H9 (cell line): ENCODE measurements at regions not wholly inside any gene's neighbourhood (a gene's known extent, or its start where the extent isn't known, plus 50 kb on each side); places are given as distances from the start of the nearest gene placed in this dataset.

Source experiments
- DNase-seq: peaks from one replicate; pipeline ENCODE4 v3.0.0-alpha.2; 2017
- H2AFZ ChIP-seq: one replicate; pipeline ENCODE4 v1.6.1; 2013; ENCODE audit warnings: mild to moderate bottlenecking, low read length, control low read depth, moderate library complexity
- H2AK5ac ChIP-seq: 2 replicates; pipeline ENCODE4 v1.6.1; 2013; ENCODE audit warnings: low read length, control low read depth, mixed read lengths; ENCODE audit not compliant: insufficient read length
- H2BK120ac ChIP-seq: one replicate; pipeline ENCODE4 v1.6.1; 2013; ENCODE audit warnings: low read depth, mild to moderate bottlenecking, low read length, control low read depth, inconsistent platforms; ENCODE audit not compliant: poor library complexity, severe bottlenecking
- H2BK12ac ChIP-seq: 2 replicates; pipeline ENCODE4 v1.6.1; 2013; ENCODE audit warnings: low read length, control low read depth, mixed read lengths, low read depth; ENCODE audit not compliant: insufficient read length
- H2BK15ac ChIP-seq: 2 replicates; pipeline ENCODE4 v1.6.1; 2013; ENCODE audit warnings: low read depth, low read length, control low read depth
- H2BK20ac ChIP-seq: one replicate; pipeline ENCODE4 v1.6.1; 2013; ENCODE audit warnings: low read depth, mild to moderate bottlenecking, low read length, control low read depth, inconsistent platforms; ENCODE audit not compliant: poor library complexity, severe bottlenecking
- H2BK5ac ChIP-seq: 2 replicates; pipeline ENCODE4 v1.6.1; 2013; ENCODE audit warnings: low read length, control low read depth, mixed read lengths; ENCODE audit not compliant: insufficient read length
- H3K14ac ChIP-seq: 2 replicates; pipeline ENCODE4 v1.6.1; 2013; ENCODE audit warnings: low read length, control low read depth; ENCODE audit not compliant: insufficient read depth
- H3K18ac ChIP-seq: 2 replicates; pipeline ENCODE4 v1.6.1; 2013; ENCODE audit warnings: low read depth, mild to moderate bottlenecking, mixed read lengths, low read length, control low read depth; ENCODE audit not compliant: insufficient read length
- H3K23ac ChIP-seq: 2 replicates; pipeline ENCODE4 v1.6.1; 2013; ENCODE audit warnings: low read length, control low read depth, mixed read lengths, low read depth; ENCODE audit not compliant: insufficient read length
- H3K23me2 ChIP-seq: 2 replicates; pipeline ENCODE4 v1.6.1; 2013; ENCODE audit warnings: low read depth, mild to moderate bottlenecking, mixed read lengths, low read length, control low read depth; ENCODE audit not compliant: insufficient read length, poor library complexity, severe bottlenecking
- H3K27ac ChIP-seq: 2 replicates; pipeline ENCODE4 v1.5.1; 2013; ENCODE audit warnings: low read length, control low read depth, mixed read lengths, low read depth; ENCODE audit not compliant: insufficient read length
- H3K27me3 ChIP-seq: 2 replicates; pipeline ENCODE4 v1.6.1; 2013; ENCODE audit warnings: low read length, control low read depth, inconsistent platforms; ENCODE audit not compliant: insufficient read depth
- H3K4ac ChIP-seq: 2 replicates; pipeline ENCODE4 v1.6.1; 2013; ENCODE audit warnings: low read depth, mild to moderate bottlenecking, control low read depth, inconsistent platforms, low read length, moderate library complexity
- H3K4me1 ChIP-seq: 2 replicates; pipeline ENCODE4 v1.6.1; 2013; ENCODE audit warnings: low read length, control low read depth, inconsistent platforms; ENCODE audit not compliant: insufficient read depth
- H3K4me2 ChIP-seq: 2 replicates; pipeline ENCODE4 v1.6.1; 2013; ENCODE audit warnings: low read length, control low read depth, mixed read lengths; ENCODE audit not compliant: insufficient read length, insufficient read depth
- H3K56ac ChIP-seq: 2 replicates; pipeline ENCODE4 v1.6.1; 2013; ENCODE audit warnings: low read depth, mild to moderate bottlenecking, mixed read lengths, low read length, control low read depth; ENCODE audit not compliant: insufficient read length
- H3K79me1 ChIP-seq: 2 replicates; pipeline ENCODE4 v1.6.1; 2013; ENCODE audit warnings: low read depth, mild to moderate bottlenecking, moderate library complexity, low read length, control low read depth, inconsistent platforms; ENCODE audit not compliant: insufficient read depth, poor library complexity, severe bottlenecking
- H3K79me2 ChIP-seq: 2 replicates; pipeline ENCODE4 v1.6.1; 2013; ENCODE audit warnings: low read length, control low read depth, inconsistent platforms; ENCODE audit not compliant: insufficient read depth
- H3K9ac ChIP-seq: 2 replicates; pipeline ENCODE4 v1.6.1; 2013; ENCODE audit warnings: low read length, control low read depth, mixed read lengths; ENCODE audit not compliant: insufficient read length; ENCODE audit errors: extremely low read depth
- H3K9me3 ChIP-seq: one replicate; pipeline ENCODE4 v1.6.1; 2013; ENCODE audit warnings: low read depth, low read length, inconsistent platforms; ENCODE audit not compliant: control insufficient read depth
- H3T11ph ChIP-seq: one replicate; pipeline ENCODE4 v1.6.1; 2013; ENCODE audit warnings: mild to moderate bottlenecking, low read length, control low read depth, inconsistent platforms
- H4K20me1 ChIP-seq: one replicate; pipeline ENCODE4 v1.6.1; 2013; ENCODE audit not compliant: control insufficient read depth, insufficient read length, insufficient read depth
- H4K5ac ChIP-seq: 2 replicates; pipeline ENCODE4 v1.6.1; 2013; ENCODE audit warnings: low read depth, mild to moderate bottlenecking, mixed read lengths, low read length, control low read depth; ENCODE audit not compliant: insufficient read length
- H4K8ac ChIP-seq: replicated peaks from 2 replicates; pipeline ENCODE4 v1.6.1; 2013; ENCODE audit warnings: low read length, control low read depth, mixed read lengths, low read depth; ENCODE audit not compliant: insufficient read length
- H4K91ac ChIP-seq: 2 replicates; pipeline ENCODE4 v1.6.1; 2013; ENCODE audit warnings: low read depth, mild to moderate bottlenecking, moderate library complexity, mixed read lengths, low read length, control low read depth; ENCODE audit not compliant: insufficient read length
- H3K27ac Mint-ChIP-seq, 3 experiments: 2 replicates in 2 of 3; 3 replicates in 1 of 3; pipeline ENCODE4 v1.8.0; 2020 to 2021; ENCODE audit warnings: mixed read lengths in 3 of 3, mild to moderate bottlenecking in 1 of 3, moderate library complexity in 1 of 3
- H3K27me3 Mint-ChIP-seq: 2 replicates; pipeline ENCODE4 v1.8.0; 2021; ENCODE audit warnings: low read depth, mild to moderate bottlenecking, moderate library complexity, mixed read lengths
- H3K36me3 Mint-ChIP-seq, 3 experiments: 2 replicates in 2 of 3; 3 replicates in 1 of 3; pipeline ENCODE4 v1.8.0; 2020 to 2021; ENCODE audit warnings: low read depth in 3 of 3, mixed read lengths in 3 of 3; ENCODE audit not compliant: insufficient read depth in 1 of 3
- H3K4me1 Mint-ChIP-seq, 2 experiments: 2 replicates each; pipeline ENCODE4 v1.8.0; 2020; ENCODE audit warnings: mixed read lengths in 2 of 2
- H3K4me3 Mint-ChIP-seq, 2 experiments: 2 replicates in 1 of 2; 3 replicates in 1 of 2; pipeline ENCODE4 v1.8.0; 2020 to 2021; ENCODE audit warnings: mild to moderate bottlenecking in 2 of 2, mixed read lengths in 2 of 2, moderate library complexity in 1 of 2
- H3K9me3 Mint-ChIP-seq, 2 experiments: 2 replicates in 1 of 2; 3 replicates in 1 of 2; pipeline ENCODE4 v1.8.0; 2020; ENCODE audit warnings: mild to moderate bottlenecking in 2 of 2, mixed read lengths in 2 of 2, moderate library complexity in 1 of 2
- CTCF ChIP-seq: fragments of 200-600 bp; sonication (generic); conservative IDR thresholded peaks from 3 replicates; pipeline ENCODE4 v1.8.0; 2021; ENCODE audit warnings: antibody characterized with exemption, mild to moderate bottlenecking
- WGBS: extraction: QIAGEN DNeasy Blood & Tissue Kit; methylation state at CpG from one replicate; pipeline ENCODE4 v1.1.7; 2013; ENCODE audit warnings: missing lambda C conversion rate, low lambda C conversion rate, mixed read lengths; ENCODE audit not compliant: insufficient read length; ENCODE audit errors: extremely low coverage; 5-methylcytosine and 5-hydroxymethylcytosine counted together

GRCh38 chr3:101170062-101170771, 150.2 kb downstream of the IMPG2 start:
- Histone ChIP-seq H3K4me1 (no peaks in the 10 kb centered on the region), H3K9me3 (no peaks in the 10 kb centered on the region), H2AFZ (no peak overlapping the region), H3K9ac (no peak overlapping the region), H3K23ac (no peak overlapping the region), H2BK12ac (no peak overlapping the region), H4K91ac (no peak overlapping the region), H4K5ac (no peak overlapping the region), H2BK15ac (no peak overlapping the region), H3T11ph (no peak overlapping the region), H3K27ac (no peak overlapping the region), H3K4me2 (no peak overlapping the region), H2BK120ac (no peak overlapping the region), H2BK20ac (no peak overlapping the region), H3K27me3 (no peaks in the 10 kb centered on the region), H3K79me2 (no peaks in the 10 kb centered on the region), H3K18ac (no peak overlapping the region), H3K4ac (no peak overlapping the region), H2BK5ac (no peak overlapping the region), H3K56ac (no peak overlapping the region), H3K79me1 (no peaks in the 10 kb centered on the region), H3K23me2 (no peaks in the 10 kb centered on the region), H4K20me1 (no peaks in the 10 kb centered on the region), H4K8ac (no peak overlapping the region), H2AK5ac (no peak overlapping the region), H3K14ac (no peak overlapping the region; the same call in 1 of the 2 replicates)
- Mint-ChIP-seq H3K9me3 (peaks cover 2% of the 10 kb centered on the region in 2 experiments; a peak in 2 of 5 replicates), H3K36me3 (no peaks in the 10 kb centered on the region), H3K4me3 (no peak overlapping the region), H3K4me1 (no peaks in the 10 kb centered on the region), H3K27me3 (no peaks in the 10 kb centered on the region), H3K27ac (no peak overlapping the region)
- DNase-seq, result no peak
- WGBS, result no CpG with 5 or more reads among the region's 8 CpGs
- TF ChIP-seq CTCF, result no peak
